PC-3 (cell line): ENCODE measurements at regions not wholly inside any gene's neighbourhood (a gene's known extent, or its start where the extent isn't known, plus 50 kb on each side); places are given as distances from the start of the nearest gene placed in this dataset.

Experiments
- ATAC-seq: fragments of 200-7000 bp; cut with Tn5 transposase; 2 replicates; pipeline ENCODE4 v1.9.1; 2020; ENCODE audit warnings: mild to moderate bottlenecking, moderate library complexity
- BruUV-seq: library from RNA; stranded (reverse); fragments of 400-500 nt; replicated peaks from 2 replicates; lab custom pipeline; 2021; lab: Mats Ljungman, UMichigan
- CTCF ChIA-PET: fragments of 300-600 bp; sonication (Branson Sonifier 250); formaldehyde crosslinking; loops from one replicate; lab custom pipeline; 2022; ENCODE audit warnings: antibody characterized with exemption; lab: Charles Lee
- POLR2A ChIA-PET: fragments of 300-600 bp; sonication (Branson Sonifier 250); formaldehyde crosslinking; loops from one replicate; lab custom pipeline; 2022; ENCODE audit warnings: antibody characterized with exemption; ENCODE audit not compliant: unreplicated experiment; lab: Charles Lee
- DNase-seq: peaks from one replicate; pipeline ENCODE4 v3.0.0-alpha.2; 2015
- H2AFZ ChIP-seq: fragments of 300-600 bp; sonication (generic); 2 replicates; pipeline ENCODE4 v1.6.0; 2016; ENCODE audit warnings: antibody characterized with exemption, low read length
- H3F3A ChIP-seq: fragments of 300-600 bp; sonication (generic); one replicate; pipeline ENCODE4 v1.6.0; 2017; ENCODE audit warnings: antibody characterized with exemption, low read length, control low read depth, mild to moderate bottlenecking; ENCODE audit not compliant: unreplicated experiment
- H3K27ac ChIP-seq: fragments of 300-600 bp; sonication (generic); 2 replicates; pipeline ENCODE4 v1.5.1; 2016; ENCODE audit warnings: mild to moderate bottlenecking, low read length
- H3K27me3 ChIP-seq: fragments of 300-600 bp; sonication (generic); 2 replicates; pipeline ENCODE4 v1.6.1; 2016; ENCODE audit warnings: low read length, mixed read lengths
- H3K36me3 ChIP-seq: fragments of 300-600 bp; sonication (generic); 2 replicates; pipeline ENCODE4 v1.6.1; 2016; ENCODE audit warnings: low read depth, mixed run types, low read length, mixed read lengths
- H3K4me1 ChIP-seq: fragments of 300-600 bp; sonication (generic); 2 replicates; pipeline ENCODE4 v1.5.1; 2016; ENCODE audit warnings: low read length; ENCODE audit not compliant: insufficient read depth
- H3K4me2 ChIP-seq: fragments of 300-600 bp; sonication (generic); 2 replicates; pipeline ENCODE4 v1.6.0; 2016; ENCODE audit warnings: low read length
- H3K4me3 ChIP-seq: fragments of 300-600 bp; sonication (generic); 2 replicates; pipeline ENCODE4 v1.5.1; 2016; ENCODE audit warnings: mild to moderate bottlenecking, low read length, mixed read lengths
- H3K79me2 ChIP-seq: fragments of 300-600 bp; sonication (generic); 2 replicates; pipeline ENCODE4 v1.6.1; 2017; ENCODE audit warnings: low read length, mixed read lengths
- H3K9ac ChIP-seq: fragments of 300-600 bp; sonication (generic); 2 replicates; pipeline ENCODE4 v1.6.0; 2016; ENCODE audit warnings: mild to moderate bottlenecking, low read length
- H3K9me2 ChIP-seq: fragments of 300-600 bp; sonication (generic); replicated peaks from 2 replicates; pipeline ENCODE4 v1.6.1; 2016; ENCODE audit warnings: mixed run types, low read length, mixed read lengths
- H3K9me3 ChIP-seq: fragments of 300-600 bp; sonication (generic); 2 replicates; pipeline ENCODE4 v1.6.1; 2016; ENCODE audit warnings: low read length, mixed read lengths
- H4K20me1 ChIP-seq: fragments of 300-600 bp; sonication (generic); 2 replicates; pipeline ENCODE4 v1.6.1; 2016; ENCODE audit warnings: low read length, mixed read lengths
- CTCF ChIP-seq: fragments of 300-600 bp; sonication (generic); conservative IDR thresholded peaks from 2 replicates; pipeline ENCODE4 v1.5.1; 2017; ENCODE audit warnings: antibody characterized with exemption, low read depth, mild to moderate bottlenecking, low read length
- EZH2 ChIP-seq: fragments of 300-600 bp; sonication (generic); IDR thresholded peaks from one replicate; pipeline ENCODE4 v1.6.1; 2017; ENCODE audit warnings: antibody characterized with exemption, mild to moderate bottlenecking, low read length; ENCODE audit not compliant: unreplicated experiment
- EZH2phosphoT487 ChIP-seq: fragments of 300-600 bp; sonication (generic); IDR thresholded peaks from 2 replicates; pipeline ENCODE4 v1.6.1; 2018; ENCODE audit warnings: mild to moderate bottlenecking, antibody characterized with exemption, low read length, borderline replicate concordance
- intact Hi-C: fragments of 100-400 bp; cut with micrococcal nuclease; formaldehyde crosslinking; loops from 2 replicates; pipeline ENCODE4 v1.9.0; 2023

DNA sequence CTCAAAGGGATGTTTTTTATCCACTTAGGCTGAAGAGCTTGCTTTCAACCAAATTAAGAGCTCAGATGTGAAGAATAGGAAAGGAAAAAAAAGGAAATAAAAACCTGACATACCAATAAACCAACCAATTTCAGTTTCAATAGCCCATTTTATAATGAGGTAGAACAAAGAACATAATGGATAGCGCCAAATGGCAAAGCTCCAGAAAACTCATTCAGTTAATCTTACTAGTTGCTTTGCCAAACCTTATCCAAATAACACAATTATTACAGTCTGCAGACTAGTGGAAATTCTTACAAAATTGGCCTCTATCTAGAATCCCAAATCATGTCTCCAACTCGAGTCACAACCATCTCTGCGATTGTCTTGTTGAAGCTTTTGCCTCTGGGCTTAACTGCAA, 337.0 kb downstream of the CRPPA start:
- BruUV-seq = no TSS peak
- no peaks in the 10 kb centered on the region for H3K36me3 ChIP-seq
- CTCF ChIA-PET = no interaction called here
- no peak overlapping the region for H2AFZ ChIP-seq
- H3K27me3 ChIP-seq = no peaks in the 10 kb centered on the region
- peak; percentile 69 for ATAC-seq
- H3K27ac ChIP-seq = no peak overlapping the region
- DNase-seq = peak; percentile 42
- intact Hi-C loops = no loop called here
- no peak overlapping the region for H3K4me3 ChIP-seq
- H3K79me2 ChIP-seq = no peaks in the 10 kb centered on the region
- H3K4me1 ChIP-seq = peaks cover 14% of the 10 kb centered on the region
- no peak overlapping the region for H3K9ac ChIP-seq
- TF ChIP-seq EZH2phosphoT487 = no peak
- TF ChIP-seq CTCF = no peak
- no peak for TF ChIP-seq EZH2
- no peaks in the 10 kb centered on the region for H3F3A ChIP-seq
- POLR2A ChIA-PET = interaction anchor here (0.6 kb wide), 1 partner anchor 18 kb away, joined by 3 read pairs; no protein-coding TSS in a partner anchor
- peak overlapping the region; percentile 46 for H3K4me2 ChIP-seq
- H3K9me2 ChIP-seq = no peaks in the 10 kb centered on the region
- H3K9me3 ChIP-seq = no peaks in the 10 kb centered on the region
- H4K20me1 ChIP-seq = no peaks in the 10 kb centered on the region

- H3K36me3 ChIP-seq = no peaks in the 10 kb centered on the region
- H3K9ac ChIP-seq = no peak overlapping the region
- TF ChIP-seq EZH2 = no peak
- no peak for TF ChIP-seq EZH2phosphoT487
- no peak for TF ChIP-seq CTCF
- ATAC-seq (peak; percentile 89), DNase-seq (peak; percentile 75)
- BruUV-seq = no TSS peak
- peaks cover 14% of the 10 kb centered on the region for H3K4me1 ChIP-seq
- no peaks in the 10 kb centered on the region for H3K79me2 ChIP-seq
- H3K4me3 ChIP-seq = no peak overlapping the region
- no peaks in the 10 kb centered on the region for H3F3A ChIP-seq
- no peaks in the 10 kb centered on the region for H3K9me3 ChIP-seq
- H2AFZ ChIP-seq = no peak overlapping the region
- H3K27me3 ChIP-seq = no peaks in the 10 kb centered on the region
- ChIA-PET CTCF (interaction anchor here (0.6 kb wide), 1 partner anchor 360 kb away, joined by 6 read pairs; no protein-coding TSS in a partner anchor), POLR2A (no interaction called here)
- H4K20me1 ChIP-seq = no peaks in the 10 kb centered on the region
- intact Hi-C loops = no loop called here
- H3K27ac ChIP-seq = no peak overlapping the region
- no peaks in the 10 kb centered on the region for H3K9me2 ChIP-seq
- H3K4me2 ChIP-seq = peak overlapping the region; percentile 46
Observed at GRCh38 chr7:16083931-16084330, 337.4 kb downstream of the CRPPA start.

- Histone ChIP-seq H3F3A (no peaks in the 10 kb centered on the region), H2AFZ (no peak overlapping the region), H3K79me2 (no peaks in the 10 kb centered on the region), H3K27me3 (no peaks in the 10 kb centered on the region), H3K4me1 (peaks cover 14% of the 10 kb centered on the region), H3K4me3 (no peak overlapping the region), H3K36me3 (no peaks in the 10 kb centered on the region), H3K27ac (no peak overlapping the region), H3K4me2 (no peak overlapping the region), H3K9me2 (no peaks in the 10 kb centered on the region), H3K9me3 (no peaks in the 10 kb centered on the region), H3K9ac (no peak overlapping the region), H4K20me1 (no peaks in the 10 kb centered on the region)
- CTCF ChIA-PET = no interaction called here
- no TSS peak for BruUV-seq
- ATAC-seq (no peak), DNase-seq (no peak)
- TF ChIP-seq EZH2 = no peak
- TF ChIP-seq EZH2phosphoT487 = no peak
- no peak for TF ChIP-seq CTCF
- intact Hi-C loops = no loop called here
- POLR2A ChIA-PET = no interaction called here
Observed at GRCh38 chr7:16080131-16080530, 341.2 kb downstream of the CRPPA start.
